Gastroesophageal sphincter (tissue), 3 donors: ENCODE measurements at regions not wholly inside any gene's neighbourhood (a gene's known extent, or its start where the extent isn't known, plus 50 kb on each side); places are given as distances from the start of the nearest gene placed in this dataset.
"Not testable (repeated sequence)": the region's sequence is repeated elsewhere in the genome, so short reads cannot be mapped to it uniquely, and the experiment has no call there.

Source experiments
- CTCF ChIP-seq, 4 experiments: fragments of 200-600 bp in 2 of 4; fragments of 450-650 bp in 2 of 4; sonication (generic) in 1 of 4; IDR thresholded peaks; one replicate each; pipeline ENCODE4 v1.5.1; 2017 to 2019; ENCODE audit warnings: antibody characterized with exemption in 4 of 4, mild to moderate bottlenecking in 2 of 4, moderate library complexity in 2 of 4
- EP300 ChIP-seq: sonication (generic); formaldehyde crosslinking; IDR thresholded peaks from one replicate; pipeline ENCODE4 v1.6.1; 2017; ENCODE audit warnings: antibody characterized with exemption, mild to moderate bottlenecking

DNA sequence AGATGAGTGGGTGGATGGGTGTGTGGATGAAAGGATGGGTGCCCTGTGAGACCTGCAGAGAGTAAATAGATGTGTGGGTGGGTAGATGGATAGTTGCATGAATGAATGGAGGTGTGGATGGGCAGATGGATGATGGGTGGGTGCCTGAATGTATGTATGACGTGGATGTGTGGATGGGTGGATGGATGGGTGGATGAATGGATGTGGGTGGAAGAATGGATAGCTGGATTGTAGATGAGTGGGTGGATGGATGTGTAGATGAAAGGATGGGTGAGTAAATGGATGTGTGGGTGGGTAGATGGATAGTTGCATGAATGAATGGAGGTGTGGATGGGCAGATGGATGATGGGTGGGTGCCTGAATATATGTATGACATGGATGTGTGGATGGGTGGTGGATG is 374.7 kb downstream of the BRD1 start:
- not testable (repeated sequence) for TF ChIP-seq CTCF (IDR thresholded peaks at IDR 0.05); EP300
